ENCODE measurements at regions not wholly inside any gene's neighbourhood (a gene's known extent, or its start where the extent isn't known, plus 50 kb on each side); places are given as distances from the start of the nearest gene placed in this dataset.

DNA sequence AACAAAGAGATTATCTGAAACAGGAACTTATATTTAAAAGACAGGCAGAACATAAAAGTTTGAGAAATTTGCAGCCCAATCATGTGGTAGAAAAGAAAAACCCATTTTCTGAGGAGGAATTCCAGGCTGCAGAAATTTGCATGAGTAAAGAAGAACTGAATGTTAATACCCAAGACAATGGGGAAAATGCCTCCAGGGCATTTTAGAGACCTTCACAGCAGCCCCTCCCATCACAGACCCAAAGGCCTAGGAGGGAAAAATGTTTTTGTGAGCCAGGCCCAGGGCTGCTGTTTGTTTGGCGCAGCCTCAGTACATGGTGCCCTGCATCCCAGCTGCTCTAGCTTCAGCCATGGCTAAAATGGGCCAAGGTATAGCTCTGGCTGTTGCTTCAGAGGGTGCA, 554.3 kb upstream of the CHRM3 start:
- TF ChIP-seq CTCF (conservative IDR thresholded peaks at IDR 0.05; ENCODE audit: low read length): no peak
- TF ChIP-seq EZH2phosphoT487 (IDR thresholded peaks at IDR 0.05; ENCODE audit: borderline replicate concordance): no peak
